ENCODE measurements at regions not wholly inside any gene's neighbourhood (a gene's known extent, or its start where the extent isn't known, plus 50 kb on each side); places are given as distances from the start of the nearest gene placed in this dataset.
"Not testable (repeated sequence)": the region's sequence is repeated elsewhere in the genome, so short reads cannot be mapped to it uniquely, and the experiment has no call there.

DNA sequence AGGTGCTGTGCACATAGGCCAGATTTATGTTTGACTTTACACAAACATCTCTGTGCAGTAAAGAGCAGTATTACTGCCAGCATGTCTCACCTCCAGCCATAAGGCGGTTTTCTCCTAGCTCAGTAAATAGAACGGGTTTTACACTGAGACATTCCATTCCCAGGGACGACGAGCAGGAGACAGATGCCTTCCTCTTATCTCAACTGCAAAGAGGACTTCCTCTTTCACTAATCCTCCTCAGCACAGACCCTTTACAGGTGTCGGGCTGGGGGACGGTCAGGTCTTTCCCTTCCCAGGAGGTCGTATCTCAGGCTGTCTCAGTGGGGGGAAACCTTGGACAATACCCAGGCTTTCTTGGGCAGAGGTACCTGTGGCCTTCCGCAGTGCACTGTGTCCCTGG, 309.8 kb downstream of the MAGEB5 start:
- TF ChIP-seq, protein P1, sequence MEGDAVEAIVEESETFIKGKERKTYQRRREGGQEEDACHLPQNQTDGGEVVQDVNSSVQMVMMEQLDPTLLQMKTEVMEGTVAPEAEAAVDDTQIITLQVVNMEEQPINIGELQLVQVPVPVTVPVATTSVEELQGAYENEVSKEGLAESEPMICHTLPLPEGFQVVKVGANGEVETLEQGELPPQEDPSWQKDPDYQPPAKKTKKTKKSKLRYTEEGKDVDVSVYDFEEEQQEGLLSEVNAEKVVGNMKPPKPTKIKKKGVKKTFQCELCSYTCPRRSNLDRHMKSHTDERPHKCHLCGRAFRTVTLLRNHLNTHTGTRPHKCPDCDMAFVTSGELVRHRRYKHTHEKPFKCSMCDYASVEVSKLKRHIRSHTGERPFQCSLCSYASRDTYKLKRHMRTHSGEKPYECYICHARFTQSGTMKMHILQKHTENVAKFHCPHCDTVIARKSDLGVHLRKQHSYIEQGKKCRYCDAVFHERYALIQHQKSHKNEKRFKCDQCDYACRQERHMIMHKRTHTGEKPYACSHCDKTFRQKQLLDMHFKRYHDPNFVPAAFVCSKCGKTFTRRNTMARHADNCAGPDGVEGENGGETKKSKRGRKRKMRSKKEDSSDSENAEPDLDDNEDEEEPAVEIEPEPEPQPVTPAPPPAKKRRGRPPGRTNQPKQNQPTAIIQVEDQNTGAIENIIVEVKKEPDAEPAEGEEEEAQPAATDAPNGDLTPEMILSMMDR (IDR thresholded peaks at IDR 0.05; ENCODE audit: low read length): not testable (repeated sequence)
- not testable (repeated sequence) for TF ChIP-seq EZH2 (IDR thresholded peaks at IDR 0.05; ENCODE audit: borderline replicate concordance, low read length)

Data from OCI-LY1 (cell line).